NCI-H69 (cell line): ENCODE measurements at regions not wholly inside any gene's neighbourhood (a gene's known extent, or its start where the extent isn't known, plus 50 kb on each side); places are given as distances from the start of the nearest gene placed in this dataset.
A peak's percentile ranks its signal among the peaks of the same experiment; 100 is the strongest.
"Not testable (repeated sequence)": the region's sequence is repeated elsewhere in the genome, so short reads cannot be mapped to it uniquely, and the experiment has no call there.

Experiments used
- DNase-seq: peaks from one replicate; lab custom pipeline; 2025; lab: John Stamatoyannopoulos, UW

GRCh38 chr7:76716551-76716950 lies 89.5 kb upstream of the POMZP3 start:
- not testable (repeated sequence) for DNase-seq

- DNase-seq, result not testable (repeated sequence)
Measured at GRCh38 chr7:76712926-76713325, 85.8 kb upstream of the POMZP3 start.

GRCh38 chr7:76711648-76712047 lies 84.6 kb upstream of the POMZP3 start:
- DNase-seq, result peak; percentile 94

GRCh38 chr7:76709703-76710102 lies 82.6 kb upstream of the POMZP3 start:
- not testable (repeated sequence) for DNase-seq

- not testable (repeated sequence) for DNase-seq
Measured at GRCh38 chr7:76708446-76708845, 81.4 kb upstream of the POMZP3 start.

GRCh38 chr7:76703815-76704214 lies 76.7 kb upstream of the POMZP3 start:
- DNase-seq, result not testable (repeated sequence)

GRCh38 chr7:76686277-76686676 lies 59.2 kb upstream of the POMZP3 start:
- not testable (repeated sequence) for DNase-seq

- DNase-seq, result peak; percentile 15
Measured at GRCh38 chr7:76684737-76685136, 57.7 kb upstream of the POMZP3 start.

- not testable (repeated sequence) for DNase-seq
Measured at GRCh38 chr7:76683631-76684030, 56.6 kb upstream of the POMZP3 start.

GRCh38 chr7:76681810-76682209 lies 54.7 kb upstream of the POMZP3 start:
- peak; percentile 89 for DNase-seq

- peak; percentile 87 for DNase-seq
Measured at GRCh38 chr7:76679174-76679573, 52.1 kb upstream of the POMZP3 start.

GRCh38 chr7:76678500-76678899 lies 51.4 kb upstream of the POMZP3 start:
- peak; percentile 36 for DNase-seq

- not testable (repeated sequence) for DNase-seq
Measured at GRCh38 chr7:76676890-76677289, 49.8 kb upstream of the POMZP3 start.
